Muscle layer of colon (tissue), 2 donors: ENCODE measurements at regions not wholly inside any gene's neighbourhood (a gene's known extent, or its start where the extent isn't known, plus 50 kb on each side); places are given as distances from the start of the nearest gene placed in this dataset.
A peak's percentile ranks its signal among the peaks of the same experiment; 100 is the strongest.

Experiments used
- H3K27ac ChIP-seq: one replicate; pipeline ENCODE4 v1.7.0; 2013; ENCODE audit warnings: low read depth, mild to moderate bottlenecking, low read length, moderate library complexity
- H3K27me3 ChIP-seq, 2 donors: one replicate each; pipeline ENCODE4 v1.7.0; 2013; ENCODE audit warnings: low read length in 2 of 2, mild to moderate bottlenecking in 2 of 2; ENCODE audit not compliant: insufficient read depth in 2 of 2, control insufficient read depth in 1 of 2
- H3K36me3 ChIP-seq: one replicate; pipeline ENCODE4 v1.7.0; 2013; ENCODE audit warnings: mild to moderate bottlenecking, low read length; ENCODE audit not compliant: insufficient read depth
- H3K4me1 ChIP-seq: one replicate; pipeline ENCODE4 v1.7.0; 2013; ENCODE audit warnings: mild to moderate bottlenecking, low read length; ENCODE audit not compliant: insufficient read depth
- H3K4me3 ChIP-seq, 2 donors: one replicate each; pipeline ENCODE4 v1.7.0; 2013; ENCODE audit warnings: low read length in 2 of 2, low read depth in 1 of 2, mild to moderate bottlenecking in 1 of 2, moderate library complexity in 1 of 2
- H3K9ac ChIP-seq: one replicate; pipeline ENCODE4 v1.7.0; 2013; ENCODE audit warnings: low read length
- H3K9me3 ChIP-seq: one replicate; pipeline ENCODE4 v1.7.0; 2013; ENCODE audit warnings: mild to moderate bottlenecking, low read length
- donor health status: abdominal sarcoma.
- donor health status: Adenocarcinoma of cecum.

DNA sequence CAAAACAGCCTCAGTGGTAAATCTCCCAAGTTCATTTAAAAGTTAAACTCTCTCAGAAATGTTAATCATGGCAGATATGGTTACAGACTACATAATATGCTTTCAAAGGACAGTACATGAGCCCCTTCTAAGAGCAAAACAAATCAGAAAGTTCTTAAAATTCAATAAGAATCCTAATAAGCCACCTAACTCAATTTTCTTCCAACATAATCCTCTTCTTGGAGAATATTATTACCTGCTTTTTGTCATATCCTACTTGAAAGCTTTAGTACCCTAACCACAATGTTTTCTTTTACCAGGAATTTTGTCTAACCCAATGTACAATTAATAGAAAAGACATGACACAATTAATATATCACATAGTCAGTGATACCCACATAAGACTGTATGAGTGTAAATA lies 236.5 kb upstream of the ATP2B1 start:
- H3K36me3 ChIP-seq = no peaks in the 10 kb centered on the region
- H3K4me3 ChIP-seq = no peak overlapping the region
- peaks cover 56% of the 10 kb centered on the region for H3K4me1 ChIP-seq
- no peaks in the 10 kb centered on the region for H3K27me3 ChIP-seq
- no peak overlapping the region for H3K9ac ChIP-seq
- H3K27ac ChIP-seq = no peak overlapping the region
- H3K9me3 ChIP-seq = no peaks in the 10 kb centered on the region

DNA sequence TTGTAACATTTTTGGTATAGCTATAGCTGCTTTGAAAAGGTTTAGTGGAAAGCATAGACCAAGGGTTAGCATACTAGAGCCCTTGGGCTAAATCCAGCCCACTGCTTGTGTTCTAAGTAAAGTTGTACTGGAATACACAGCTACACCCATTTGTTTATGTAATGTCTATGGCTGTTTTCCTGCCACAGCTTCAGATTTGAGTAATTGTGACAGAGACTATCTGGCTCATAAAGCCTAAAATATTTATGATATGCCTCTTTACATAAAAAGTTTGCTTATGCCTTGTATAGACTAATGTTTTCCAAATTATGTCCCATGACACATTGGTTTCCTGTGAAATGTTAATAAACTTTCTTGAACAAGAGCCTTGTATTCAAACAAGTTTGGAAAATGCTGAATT lies 234.8 kb upstream of the ATP2B1 start:
- Histone ChIP-seq H3K9me3 (no peaks in the 10 kb centered on the region), H3K9ac (no peak overlapping the region), H3K27ac (peak overlapping the region; percentile 32), H3K4me1 (peaks cover 40% of the 10 kb centered on the region), H3K36me3 (no peaks in the 10 kb centered on the region), H3K27me3 (no peaks in the 10 kb centered on the region), H3K4me3 (no peak overlapping the region)

DNA sequence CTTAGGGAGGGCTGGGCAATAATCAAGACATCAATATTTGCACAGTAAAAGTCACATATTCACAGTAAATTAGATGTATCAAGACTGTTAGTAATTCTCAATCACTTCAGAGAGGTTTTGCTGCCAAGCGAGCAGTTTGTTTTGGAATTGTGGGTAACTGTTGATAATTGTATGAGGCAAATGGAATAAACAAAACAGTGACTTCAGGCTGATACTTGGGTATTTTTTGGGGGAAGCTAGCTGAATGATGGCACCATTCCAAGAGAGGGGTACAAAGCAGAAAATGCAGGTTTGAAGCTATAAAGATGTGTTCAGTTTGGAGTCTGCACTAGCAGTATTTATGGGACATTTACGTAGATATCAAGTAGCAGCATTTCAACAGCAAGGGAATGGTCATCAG lies 232.8 kb upstream of the ATP2B1 start:
- peaks cover 25% of the 10 kb centered on the region for H3K4me1 ChIP-seq
- no peak overlapping the region for H3K9ac ChIP-seq
- no peaks in the 10 kb centered on the region for H3K27me3 ChIP-seq
- no peaks in the 10 kb centered on the region for H3K36me3 ChIP-seq
- H3K4me3 ChIP-seq = no peak overlapping the region
- no peaks in the 10 kb centered on the region for H3K9me3 ChIP-seq
- H3K27ac ChIP-seq = no peak overlapping the region

DNA sequence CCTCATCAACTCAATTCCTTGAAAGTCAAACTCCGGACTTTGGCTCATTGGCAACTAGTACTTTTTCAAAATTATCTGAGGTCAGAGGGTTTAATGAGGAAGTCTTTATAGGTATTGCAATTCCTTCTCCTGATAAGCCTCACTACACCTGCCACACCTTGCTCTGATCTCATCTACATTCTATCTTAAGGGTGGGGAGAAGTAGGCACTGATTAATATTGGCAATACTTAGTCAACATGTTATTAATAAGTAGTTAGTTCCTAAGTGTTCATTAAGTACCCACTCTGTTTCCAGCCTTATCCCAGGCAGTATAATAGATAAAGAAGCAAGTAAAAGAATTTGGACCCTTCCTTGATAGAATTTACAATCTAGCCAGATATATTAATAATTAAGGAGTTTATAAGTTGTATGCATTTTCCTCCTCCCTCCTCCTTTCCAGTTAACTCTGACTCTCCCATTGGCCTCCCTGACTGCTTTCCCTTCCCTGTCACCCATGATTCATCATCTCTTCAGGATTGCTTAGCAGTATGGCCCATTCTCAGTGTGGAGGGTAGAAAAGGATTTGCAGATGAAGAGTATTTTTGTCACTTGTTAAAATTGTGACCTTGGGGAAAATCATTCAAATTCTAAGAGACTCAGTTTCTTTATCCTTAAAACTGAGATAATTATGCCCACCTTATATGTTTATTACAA lies 231.0 kb upstream of the ATP2B1 start:
- Histone ChIP-seq H3K4me1 (peaks cover 14% of the 10 kb centered on the region), H3K9me3 (no peaks in the 10 kb centered on the region), H3K9ac (no peak overlapping the region), H3K4me3 (no peak overlapping the region), H3K36me3 (no peaks in the 10 kb centered on the region), H3K27me3 (no peaks in the 10 kb centered on the region), H3K27ac (no peak overlapping the region)

DNA sequence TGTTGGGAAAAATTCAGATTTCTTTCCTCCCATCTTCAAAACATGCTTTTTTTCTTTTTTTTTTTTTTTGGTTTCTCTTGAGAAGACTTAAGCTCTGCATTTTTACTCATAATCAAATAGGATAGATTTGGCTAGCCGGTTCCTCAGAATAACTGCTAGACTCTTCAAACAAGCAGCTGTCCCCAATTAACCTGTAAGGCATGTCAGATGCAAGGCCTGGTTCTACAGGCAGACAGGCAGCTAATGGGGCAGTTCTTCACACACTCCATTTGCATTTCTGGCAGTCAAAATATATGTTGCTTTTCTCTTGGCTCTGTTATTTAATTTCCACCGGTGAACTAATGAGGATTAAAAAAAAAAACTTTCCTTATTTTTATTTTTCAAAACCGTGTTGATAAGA lies 228.0 kb upstream of the ATP2B1 start:
- no peaks in the 10 kb centered on the region for H3K36me3 ChIP-seq
- H3K27ac ChIP-seq = no peak overlapping the region
- H3K9ac ChIP-seq = no peak overlapping the region
- no peaks in the 10 kb centered on the region for H3K9me3 ChIP-seq
- H3K4me3 ChIP-seq = no peak overlapping the region
- no peaks in the 10 kb centered on the region for H3K27me3 ChIP-seq
- no peaks in the 10 kb centered on the region for H3K4me1 ChIP-seq

GRCh38 chr12:89935850-89936249 lies 227.2 kb upstream of the ATP2B1 start:
- no peaks in the 10 kb centered on the region for H3K9me3 ChIP-seq
- no peak overlapping the region for H3K9ac ChIP-seq
- no peaks in the 10 kb centered on the region for H3K36me3 ChIP-seq
- no peaks in the 10 kb centered on the region for H3K4me1 ChIP-seq
- no peaks in the 10 kb centered on the region for H3K27me3 ChIP-seq
- no peak overlapping the region for H3K27ac ChIP-seq
- no peak overlapping the region for H3K4me3 ChIP-seq

DNA sequence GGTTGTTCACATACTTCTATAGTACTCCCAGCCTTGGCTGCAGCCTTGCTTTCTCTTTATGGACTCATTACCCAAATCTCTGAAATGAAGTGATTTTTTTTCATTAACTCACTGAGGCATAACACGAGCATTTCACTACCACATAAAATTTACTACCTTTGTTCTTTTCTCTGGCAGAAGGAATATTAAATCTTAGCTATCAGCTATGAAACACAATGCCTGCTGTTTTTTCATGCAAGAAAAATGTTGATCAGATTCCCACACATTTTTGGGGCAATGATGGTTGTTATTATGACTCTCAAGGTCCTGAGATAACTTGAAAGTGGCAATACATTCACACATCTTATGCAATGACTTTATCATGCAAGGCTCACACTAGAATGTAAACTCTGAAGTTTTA lies 225.3 kb upstream of the ATP2B1 start:
- Histone ChIP-seq H3K27me3 (no peaks in the 10 kb centered on the region), H3K9ac (no peak overlapping the region), H3K4me3 (no peak overlapping the region), H3K4me1 (no peaks in the 10 kb centered on the region), H3K9me3 (no peaks in the 10 kb centered on the region), H3K36me3 (no peaks in the 10 kb centered on the region), H3K27ac (no peak overlapping the region)

GRCh38 chr12:89932954-89933353 lies 224.3 kb upstream of the ATP2B1 start:
- H3K27ac ChIP-seq = no peak overlapping the region
- H3K36me3 ChIP-seq = no peaks in the 10 kb centered on the region
- H3K4me3 ChIP-seq = no peak overlapping the region
- H3K9ac ChIP-seq = no peak overlapping the region
- H3K4me1 ChIP-seq = no peaks in the 10 kb centered on the region
- H3K9me3 ChIP-seq = no peaks in the 10 kb centered on the region
- no peaks in the 10 kb centered on the region for H3K27me3 ChIP-seq

- no peaks in the 10 kb centered on the region for H3K4me1 ChIP-seq
- H3K36me3 ChIP-seq = no peaks in the 10 kb centered on the region
- no peak overlapping the region for H3K27ac ChIP-seq
- H3K9ac ChIP-seq = no peak overlapping the region
- H3K4me3 ChIP-seq = no peak overlapping the region
- H3K27me3 ChIP-seq = no peaks in the 10 kb centered on the region
- no peaks in the 10 kb centered on the region for H3K9me3 ChIP-seq
Measured at GRCh38 chr12:89928467-89928866, 219.8 kb upstream of the ATP2B1 start.

GRCh38 chr12:89927226-89927698 lies 218.6 kb upstream of the ATP2B1 start:
- H3K4me3 ChIP-seq = no peak overlapping the region
- no peak overlapping the region for H3K9ac ChIP-seq
- no peak overlapping the region for H3K27ac ChIP-seq
- H3K36me3 ChIP-seq = no peaks in the 10 kb centered on the region
- no peaks in the 10 kb centered on the region for H3K27me3 ChIP-seq
- no peaks in the 10 kb centered on the region for H3K4me1 ChIP-seq
- H3K9me3 ChIP-seq = no peaks in the 10 kb centered on the region

DNA sequence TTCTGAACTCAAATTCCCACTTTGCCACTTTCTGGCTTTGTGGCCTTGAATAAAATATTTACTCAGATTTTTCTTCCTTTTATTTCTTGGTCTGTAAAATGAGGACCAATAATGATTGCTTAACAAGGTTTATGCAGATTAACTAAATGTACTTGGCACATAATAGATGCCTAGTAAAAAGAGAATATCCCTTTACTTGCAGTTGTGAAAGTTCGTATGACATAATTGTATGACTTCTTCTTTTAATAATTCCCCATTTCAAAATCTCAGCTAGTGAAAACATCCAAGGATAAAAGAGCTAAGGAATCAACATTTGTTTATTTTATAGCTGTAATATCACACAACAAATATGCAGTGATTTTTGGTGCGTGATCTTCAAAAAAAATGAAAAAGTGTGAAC lies 215.6 kb upstream of the ATP2B1 start:
- H3K9me3 ChIP-seq = no peaks in the 10 kb centered on the region
- no peaks in the 10 kb centered on the region for H3K36me3 ChIP-seq
- H3K9ac ChIP-seq = no peak overlapping the region
- H3K27ac ChIP-seq = no peak overlapping the region
- H3K27me3 ChIP-seq = no peaks in the 10 kb centered on the region
- no peaks in the 10 kb centered on the region for H3K4me1 ChIP-seq
- H3K4me3 ChIP-seq = no peak overlapping the region

- Histone ChIP-seq H3K9me3 (no peaks in the 10 kb centered on the region), H3K4me1 (no peaks in the 10 kb centered on the region), H3K36me3 (no peaks in the 10 kb centered on the region), H3K27ac (no peak overlapping the region), H3K9ac (no peak overlapping the region), H3K4me3 (no peak overlapping the region), H3K27me3 (no peaks in the 10 kb centered on the region)
Measured at GRCh38 chr12:89923091-89923490, 214.5 kb upstream of the ATP2B1 start.
